Natural killer cell (primary cell): ENCODE measurements at regions not wholly inside any gene's neighbourhood (a gene's known extent, or its start where the extent isn't known, plus 50 kb on each side); places are given as distances from the start of the nearest gene placed in this dataset.

ENCODE experiments used
- ATAC-seq, 3 donors: fragments of 150-1000 bp in 2 of 3; fragments of 200-7000 bp in 1 of 3; cut with Tn5 transposase; 1 replicate in 1 of 3; 2 replicates in 2 of 3; pipeline ENCODE4 v1.10.0; 2021; ENCODE audit warnings: mild to moderate bottlenecking in 2 of 3, moderate library complexity in 2 of 3
- DNase-seq, 2 donors: peaks; one replicate each; pipeline versions ENCODE4 v3.0.0 to v3.0.0-alpha.2; 2013 to 2021; ENCODE audit warnings: mixed read lengths in 1 of 2
- H3K27ac ChIP-seq: one replicate; pipeline ENCODE4 v1.5.1; 2013; ENCODE audit warnings: mild to moderate bottlenecking, low read length
- H3K27me3 ChIP-seq: one replicate; pipeline ENCODE4 v1.6.1; 2013; ENCODE audit warnings: low read length; ENCODE audit not compliant: control insufficient read depth, insufficient read depth
- H3K36me3 ChIP-seq: one replicate; pipeline ENCODE4 v1.6.1; 2013; ENCODE audit warnings: low read length; ENCODE audit not compliant: control insufficient read depth, insufficient read depth
- H3K4me1 ChIP-seq: one replicate; pipeline ENCODE4 v1.6.1; 2013; ENCODE audit warnings: low read length; ENCODE audit not compliant: control insufficient read depth, insufficient read depth
- H3K4me3 ChIP-seq: one replicate; pipeline ENCODE4 v1.5.1; 2013; ENCODE audit warnings: low read length
- H3K9me3 ChIP-seq: one replicate; pipeline ENCODE4 v1.6.1; 2013; ENCODE audit warnings: low read length; ENCODE audit not compliant: control insufficient read depth, insufficient read depth
- H3K27ac Mint-ChIP-seq, 2 donors: one replicate each; pipeline ENCODE4 v1.8.0; 2022; ENCODE audit warnings: mild to moderate bottlenecking in 2 of 2, mixed read lengths in 2 of 2, moderate library complexity in 1 of 2
- H3K27me3 Mint-ChIP-seq, 2 donors: one replicate each; pipeline ENCODE4 v1.8.0; 2022; ENCODE audit warnings: low read depth in 2 of 2, mixed read lengths in 2 of 2
- H3K36me3 Mint-ChIP-seq: one replicate; pipeline ENCODE4 v1.8.0; 2022; ENCODE audit warnings: mixed read lengths
- H3K4me1 Mint-ChIP-seq, 2 donors: one replicate each; pipeline ENCODE4 v1.8.0; 2022; ENCODE audit warnings: mixed read lengths in 2 of 2
- H3K4me3 Mint-ChIP-seq: one replicate; pipeline ENCODE4 v1.8.0; 2022; ENCODE audit warnings: mild to moderate bottlenecking, moderate library complexity, mixed read lengths
- H3K9me3 Mint-ChIP-seq, 2 donors: one replicate each; pipeline ENCODE4 v1.8.0; 2022; ENCODE audit warnings: mixed read lengths in 2 of 2
- WGBS: methylation state at CpG from one replicate; pipeline ENCODE4 v1.1.7; 2013; ENCODE audit warnings: missing lambda C conversion rate; ENCODE audit not compliant: insufficient coverage; 5-methylcytosine and 5-hydroxymethylcytosine counted together
- intact Hi-C: fragments of 100-400 bp; cut with micrococcal nuclease; formaldehyde crosslinking; loops from one replicate; pipeline ENCODE4 v1.14.2; 2022
- TF ChIP-seq, protein P1 (sequence below): fragments of 200-600 bp; IDR thresholded peaks from one replicate; pipeline ENCODE4 v1.8.0; 2022; ENCODE audit warnings: antibody characterized with exemption

GRCh38 chr13:63161219-63161618, 1745.6 kb upstream of the PCDH20 start:
- H3K27me3 ChIP-seq, result no peaks in the 10 kb centered on the region
- Mint-ChIP-seq H3K27ac (no peak overlapping the region), H3K36me3 (peaks cover 10% of the 10 kb centered on the region), H3K4me1 (no peaks in the 10 kb centered on the region), H3K27me3 (no peaks in the 10 kb centered on the region), H3K9me3 (peaks cover 14 to 27% of the 10 kb centered on the region in 2 donors), H3K4me3 (no peak overlapping the region)
- no peak overlapping the region for H3K27ac ChIP-seq
- no CpG with 5 or more reads among the region's 1 CpG for WGBS
- peaks cover 4% of the 10 kb centered on the region for H3K9me3 ChIP-seq
- H3K4me3 ChIP-seq, result no peak overlapping the region
- TF ChIP-seq, protein P1, sequence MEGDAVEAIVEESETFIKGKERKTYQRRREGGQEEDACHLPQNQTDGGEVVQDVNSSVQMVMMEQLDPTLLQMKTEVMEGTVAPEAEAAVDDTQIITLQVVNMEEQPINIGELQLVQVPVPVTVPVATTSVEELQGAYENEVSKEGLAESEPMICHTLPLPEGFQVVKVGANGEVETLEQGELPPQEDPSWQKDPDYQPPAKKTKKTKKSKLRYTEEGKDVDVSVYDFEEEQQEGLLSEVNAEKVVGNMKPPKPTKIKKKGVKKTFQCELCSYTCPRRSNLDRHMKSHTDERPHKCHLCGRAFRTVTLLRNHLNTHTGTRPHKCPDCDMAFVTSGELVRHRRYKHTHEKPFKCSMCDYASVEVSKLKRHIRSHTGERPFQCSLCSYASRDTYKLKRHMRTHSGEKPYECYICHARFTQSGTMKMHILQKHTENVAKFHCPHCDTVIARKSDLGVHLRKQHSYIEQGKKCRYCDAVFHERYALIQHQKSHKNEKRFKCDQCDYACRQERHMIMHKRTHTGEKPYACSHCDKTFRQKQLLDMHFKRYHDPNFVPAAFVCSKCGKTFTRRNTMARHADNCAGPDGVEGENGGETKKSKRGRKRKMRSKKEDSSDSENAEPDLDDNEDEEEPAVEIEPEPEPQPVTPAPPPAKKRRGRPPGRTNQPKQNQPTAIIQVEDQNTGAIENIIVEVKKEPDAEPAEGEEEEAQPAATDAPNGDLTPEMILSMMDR, result no peak
- intact Hi-C loops, result no loop called here
- no peak for DNase-seq
- no peaks in the 10 kb centered on the region for H3K4me1 ChIP-seq
- no peak for ATAC-seq
- H3K36me3 ChIP-seq, result no peaks in the 10 kb centered on the region

- H3K27me3 Mint-ChIP-seq, result no peaks in the 10 kb centered on the region
- H3K27me3 ChIP-seq, result no peaks in the 10 kb centered on the region
- no peaks in the 10 kb centered on the region for H3K36me3 ChIP-seq
- peaks cover 4% of the 10 kb centered on the region for H3K9me3 ChIP-seq
- DNase-seq (no peak), ATAC-seq (no peak)
- H3K36me3 Mint-ChIP-seq, result no peaks in the 10 kb centered on the region
- H3K4me3 ChIP-seq, result no peak overlapping the region
- TF ChIP-seq, protein P1, result no peak
- 82% methylated on average over 2 of the region's 2 CpGs for WGBS
- no peak overlapping the region for H3K4me3 Mint-ChIP-seq
- no peak overlapping the region for H3K27ac Mint-ChIP-seq
- no peaks in the 10 kb centered on the region for H3K4me1 ChIP-seq
- H3K4me1 Mint-ChIP-seq, result no peaks in the 10 kb centered on the region
- no peak overlapping the region for H3K27ac ChIP-seq
- intact Hi-C loops, result no loop called here
- H3K9me3 Mint-ChIP-seq, result peaks cover 13 to 16% of the 10 kb centered on the region in 2 donors
Measured at GRCh38 chr13:63156816-63157215, 1741.2 kb upstream of the PCDH20 start.

DNA sequence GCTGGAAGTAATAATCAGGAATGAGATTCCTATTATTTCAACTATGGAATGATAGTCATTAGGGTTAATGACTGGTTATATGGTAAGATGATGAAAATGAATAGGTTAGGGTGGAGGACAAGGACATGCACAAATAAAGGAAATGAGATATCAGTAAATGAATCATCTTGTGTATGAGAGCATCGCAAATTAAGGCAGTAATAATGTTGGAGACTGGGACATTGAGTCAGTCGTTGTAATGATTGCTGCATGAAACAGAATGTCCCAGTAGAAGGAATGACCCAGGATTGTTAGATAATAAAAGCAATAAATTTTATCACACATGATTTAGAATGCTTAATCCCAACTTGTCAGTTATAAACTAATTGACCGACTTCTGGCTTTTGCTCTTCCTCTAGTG, 1733.7 kb upstream of the PCDH20 start:
- Mint-ChIP-seq H3K9me3 (peaks cover 15 to 20% of the 10 kb centered on the region in 2 donors), H3K27ac (no peak overlapping the region), H3K27me3 (no peaks in the 10 kb centered on the region), H3K4me3 (no peak overlapping the region), H3K36me3 (no peaks in the 10 kb centered on the region), H3K4me1 (no peaks in the 10 kb centered on the region)
- Histone ChIP-seq H3K27ac (no peak overlapping the region), H3K4me1 (no peaks in the 10 kb centered on the region), H3K27me3 (no peaks in the 10 kb centered on the region), H3K36me3 (no peaks in the 10 kb centered on the region), H3K4me3 (no peak overlapping the region), H3K9me3 (no peaks in the 10 kb centered on the region)
- DNase-seq, result no peak
- intact Hi-C loops, result no loop called here
- ATAC-seq, result no peak
- TF ChIP-seq, protein P1, result no peak
- WGBS, result 90% methylated on average over 2 of the region's 3 CpGs

GRCh38 chr13:63139277-63139676, 1723.6 kb upstream of the PCDH20 start:
- no peak for ATAC-seq

More at GRCh38 chr13:63139277-63139676, 1723.6 kb upstream of the PCDH20 start:
- H3K27me3 ChIP-seq, result no peaks in the 10 kb centered on the region
- no peak overlapping the region for H3K4me3 ChIP-seq
- H3K9me3 ChIP-seq, result no peaks in the 10 kb centered on the region
- H3K27ac Mint-ChIP-seq, result no peak overlapping the region
- H3K36me3 Mint-ChIP-seq, result peaks cover 7% of the 10 kb centered on the region
- intact Hi-C loops, result no loop called here
- no peaks in the 10 kb centered on the region for H3K4me1 Mint-ChIP-seq
- TF ChIP-seq, protein P1, result no peak
- DNase-seq, result no peak
- H3K4me3 Mint-ChIP-seq, result no peak overlapping the region
- H3K27ac ChIP-seq, result no peak overlapping the region
- H3K36me3 ChIP-seq, result no peaks in the 10 kb centered on the region
- H3K9me3 Mint-ChIP-seq, result peaks cover 17 to 22% of the 10 kb centered on the region in 2 donors
- H3K4me1 ChIP-seq, result no peaks in the 10 kb centered on the region
- H3K27me3 Mint-ChIP-seq, result no peaks in the 10 kb centered on the region
